ENCODE measurements at regions not wholly inside any gene's neighbourhood (a gene's known extent, or its start where the extent isn't known, plus 50 kb on each side); places are given as distances from the start of the nearest gene placed in this dataset.

GRCh38 chr11:15663777-15664218 lies 549.1 kb downstream of the INSC start:
- no peak for TF ChIP-seq POLR2A (IDR thresholded peaks at IDR 0.05)
- TF ChIP-seq, protein P1, sequence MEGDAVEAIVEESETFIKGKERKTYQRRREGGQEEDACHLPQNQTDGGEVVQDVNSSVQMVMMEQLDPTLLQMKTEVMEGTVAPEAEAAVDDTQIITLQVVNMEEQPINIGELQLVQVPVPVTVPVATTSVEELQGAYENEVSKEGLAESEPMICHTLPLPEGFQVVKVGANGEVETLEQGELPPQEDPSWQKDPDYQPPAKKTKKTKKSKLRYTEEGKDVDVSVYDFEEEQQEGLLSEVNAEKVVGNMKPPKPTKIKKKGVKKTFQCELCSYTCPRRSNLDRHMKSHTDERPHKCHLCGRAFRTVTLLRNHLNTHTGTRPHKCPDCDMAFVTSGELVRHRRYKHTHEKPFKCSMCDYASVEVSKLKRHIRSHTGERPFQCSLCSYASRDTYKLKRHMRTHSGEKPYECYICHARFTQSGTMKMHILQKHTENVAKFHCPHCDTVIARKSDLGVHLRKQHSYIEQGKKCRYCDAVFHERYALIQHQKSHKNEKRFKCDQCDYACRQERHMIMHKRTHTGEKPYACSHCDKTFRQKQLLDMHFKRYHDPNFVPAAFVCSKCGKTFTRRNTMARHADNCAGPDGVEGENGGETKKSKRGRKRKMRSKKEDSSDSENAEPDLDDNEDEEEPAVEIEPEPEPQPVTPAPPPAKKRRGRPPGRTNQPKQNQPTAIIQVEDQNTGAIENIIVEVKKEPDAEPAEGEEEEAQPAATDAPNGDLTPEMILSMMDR (IDR thresholded peaks at IDR 0.05): no peak

Data from uterus (tissue), 2 donors.